ENCODE measurements at regions not wholly inside any gene's neighbourhood (a gene's known extent, or its start where the extent isn't known, plus 50 kb on each side); places are given as distances from the start of the nearest gene placed in this dataset.

- Histone ChIP-seq H3K36me3 (ENCODE audit: control insufficient read depth in 2 of 4, insufficient read depth in 4 of 4, low read length in 3 of 4) (no peaks in the 10 kb centered on the region), H4K5ac (ENCODE audit: insufficient read length, low read depth, low read length) (no peak overlapping the region), H2BK120ac (replicated peaks; ENCODE audit: low read depth, low read length) (no peak overlapping the region), H3K9ac (replicated peaks in 1 of 4; ENCODE audit: extremely low read depth in 1 of 4, low read depth in 3 of 4, low read length in 3 of 4) (no peak overlapping the region), H4K8ac (ENCODE audit: extremely low read depth, insufficient read depth, low read length) (no peak overlapping the region), H3K18ac (ENCODE audit: extremely low read depth, low read length) (no peak overlapping the region), H3K27ac (ENCODE audit: low read depth, low read length) (no peak overlapping the region), H2BK20ac (ENCODE audit: low read length) (no peak overlapping the region), H3K79me2 (ENCODE audit: control insufficient read depth in 1 of 2, insufficient read depth in 2 of 2, low read length in 2 of 2) (no peaks in the 10 kb centered on the region), H3K23me2 (ENCODE audit: low read depth, low read length) (no peaks in the 10 kb centered on the region), H3K23ac (ENCODE audit: insufficient read length) (no peak overlapping the region), H3K14ac (ENCODE audit: insufficient read length) (no peak overlapping the region), H3K79me1 (ENCODE audit: low read depth, low read length) (no peaks in the 10 kb centered on the region), H4K20me1 (replicated peaks in 1 of 2; ENCODE audit: control insufficient read depth in 1 of 2, insufficient read depth in 2 of 2, low read length in 2 of 2) (no peaks in the 10 kb centered on the region), H2AK5ac (ENCODE audit: low read depth, low read length) (no peak overlapping the region), H2BK15ac (ENCODE audit: low read length) (no peak overlapping the region), H3K9me3 (ENCODE audit: insufficient read depth in 2 of 2, low read depth in 1 of 2, low read length in 1 of 2) (peaks cover 0 to 3% of the 10 kb centered on the region in 2 experiments; a peak in 1 of 4 replicates), H3K27me3 (replicated peaks in 1 of 4; ENCODE audit: control insufficient read depth in 3 of 4, extremely low read depth in 1 of 4, insufficient read depth in 3 of 4, low read length in 3 of 4) (no peaks in the 10 kb centered on the region), H3K56ac (replicated peaks; ENCODE audit: insufficient read length, low read depth, low read length) (no peak overlapping the region), H3K4me3 (ENCODE audit: extremely low read depth in 1 of 4, insufficient read depth in 2 of 4, low read depth in 3 of 4, low read length in 4 of 4) (no peak overlapping the region), H3K4me1 (replicated peaks in 1 of 4; ENCODE audit: control insufficient read depth in 3 of 4, insufficient read depth in 4 of 4, low read length in 3 of 4) (no peaks in the 10 kb centered on the region), H3K4me2 (ENCODE audit: insufficient read depth in 1 of 2, low read depth in 2 of 2, low read length in 2 of 2) (no peak overlapping the region), H4K91ac (replicated peaks; ENCODE audit: insufficient read length, low read length) (no peak overlapping the region), H2BK5ac (ENCODE audit: low read depth, low read length) (no peak overlapping the region), H2BK12ac (ENCODE audit: low read depth, low read length) (no peak overlapping the region), H3K4ac (replicated peaks; ENCODE audit: insufficient read length, low read depth, low read length) (no peak overlapping the region), H2AFZ (ENCODE audit: low read length) (no peak overlapping the region)
- CTCF ChIA-PET (ENCODE audit: partially characterized antibody), result interaction anchor here (0.6 kb wide), 1 partner anchor 143 kb away, joined by 3 read pairs; no protein-coding TSS in a partner anchor
- DNase-seq (ENCODE audit: low read depth in 1 of 2, low spot score in 2 of 2), result no peak
- FAIRE-seq, result no peak
- 100% methylated on average over 1 of the region's 1 CpG; no CpG with 5 or more reads in 1 of the 2 experiments for WGBS, 2 experiments (ENCODE audit: extremely low coverage in 1 of 2, insufficient coverage in 1 of 2, insufficient read length in 1 of 2, insufficient replicate concordance in 2 of 2, low coverage in 1 of 2, low lambda C conversion rate in 2 of 2, missing lambda C conversion rate in 1 of 2)
- POLR2A ChIA-PET (ENCODE audit: partially characterized antibody), result no interaction called here
- TF ChIP-seq SP1 (IDR thresholded peaks at IDR 0.05; ENCODE audit: low read depth, low read length) (no peak), YY1 (IDR thresholded peaks at IDR 0.05; ENCODE audit: low read depth, low read length) (no peak), BCL11A (IDR thresholded peaks at IDR 0.05; ENCODE audit: low read depth in 2 of 2, low read length in 2 of 2) (no peak), TCF12 (IDR thresholded peaks at IDR 0.05; ENCODE audit: low read depth, low read length) (no peak), CTBP2 (IDR thresholded peaks at IDR 0.05; ENCODE audit: borderline replicate concordance, insufficient read depth, insufficient read length, low read length) (no peak)
These were observed 310.1 kb upstream of the SORCS1 start for GRCh38 chr10:107474650-107475049.
